ENCODE measurements at regions not wholly inside any gene's neighbourhood (a gene's known extent, or its start where the extent isn't known, plus 50 kb on each side); places are given as distances from the start of the nearest gene placed in this dataset.
"Not testable (repeated sequence)": the region's sequence is repeated elsewhere in the genome, so short reads cannot be mapped to it uniquely, and the experiment has no call there.

- DNase-seq = no peak
These were observed 768.6 kb downstream of the ZPLD1 start for GRCh38 chr3:103203441-103203840.

GRCh38 chr3:103210583-103210982 lies 775.8 kb downstream of the ZPLD1 start:
- no peak for DNase-seq

GRCh38 chr3:103218146-103218545 lies 783.3 kb downstream of the ZPLD1 start:
- no peak for DNase-seq

- no peak for DNase-seq
These were observed 784.0 kb downstream of the ZPLD1 start for GRCh38 chr3:103218793-103219192.

- no peak for DNase-seq
These were observed 792.8 kb downstream of the ZPLD1 start for GRCh38 chr3:103227651-103228050.

GRCh38 chr3:103247459-103247858 lies 812.6 kb downstream of the ZPLD1 start:
- no peak for DNase-seq

- not testable (repeated sequence) for DNase-seq
These were observed 820.0 kb downstream of the ZPLD1 start for GRCh38 chr3:103254827-103255226.

GRCh38 chr3:103269287-103269686 lies 834.5 kb downstream of the ZPLD1 start:
- no peak for DNase-seq

- DNase-seq = no peak
These were observed 836.8 kb downstream of the ZPLD1 start for GRCh38 chr3:103271575-103271974.

GRCh38 chr3:103295974-103296570 lies 861.3 kb downstream of the ZPLD1 start:
- no peak for DNase-seq

- not testable (repeated sequence) for DNase-seq
These were observed 862.7 kb downstream of the ZPLD1 start for GRCh38 chr3:103297502-103297901.

GRCh38 chr3:103306104-103306503 lies 871.3 kb downstream of the ZPLD1 start:
- DNase-seq = no peak

- DNase-seq = no peak
These were observed 874.1 kb downstream of the ZPLD1 start for GRCh38 chr3:103308921-103309320.

GRCh38 chr3:103319912-103320311 lies 885.1 kb downstream of the ZPLD1 start:
- DNase-seq = no peak

- DNase-seq = no peak
These were observed 902.5 kb downstream of the ZPLD1 start for GRCh38 chr3:103337179-103337845.

- DNase-seq = no peak
These were observed 906.3 kb downstream of the ZPLD1 start for GRCh38 chr3:103341078-103341606.

- DNase-seq = no peak
These were observed 907.5 kb downstream of the ZPLD1 start for GRCh38 chr3:103342205-103342731.

GRCh38 chr3:103349760-103350159 lies 914.9 kb downstream of the ZPLD1 start:
- DNase-seq = no peak

- no peak for DNase-seq
These were observed 930.7 kb downstream of the ZPLD1 start for GRCh38 chr3:103365467-103365866.

- no peak for DNase-seq
These were observed 932.7 kb downstream of the ZPLD1 start for GRCh38 chr3:103367481-103367880.

- DNase-seq = no peak
These were observed 936.6 kb downstream of the ZPLD1 start for GRCh38 chr3:103371411-103371810.

- DNase-seq = no peak
These were observed 937.2 kb downstream of the ZPLD1 start for GRCh38 chr3:103372031-103372430.

GRCh38 chr3:103380391-103380790 lies 945.6 kb downstream of the ZPLD1 start:
- no peak for DNase-seq
